ENCODE measurements at regions not wholly inside any gene's neighbourhood (a gene's known extent, or its start where the extent isn't known, plus 50 kb on each side); places are given as distances from the start of the nearest gene placed in this dataset.

DNA sequence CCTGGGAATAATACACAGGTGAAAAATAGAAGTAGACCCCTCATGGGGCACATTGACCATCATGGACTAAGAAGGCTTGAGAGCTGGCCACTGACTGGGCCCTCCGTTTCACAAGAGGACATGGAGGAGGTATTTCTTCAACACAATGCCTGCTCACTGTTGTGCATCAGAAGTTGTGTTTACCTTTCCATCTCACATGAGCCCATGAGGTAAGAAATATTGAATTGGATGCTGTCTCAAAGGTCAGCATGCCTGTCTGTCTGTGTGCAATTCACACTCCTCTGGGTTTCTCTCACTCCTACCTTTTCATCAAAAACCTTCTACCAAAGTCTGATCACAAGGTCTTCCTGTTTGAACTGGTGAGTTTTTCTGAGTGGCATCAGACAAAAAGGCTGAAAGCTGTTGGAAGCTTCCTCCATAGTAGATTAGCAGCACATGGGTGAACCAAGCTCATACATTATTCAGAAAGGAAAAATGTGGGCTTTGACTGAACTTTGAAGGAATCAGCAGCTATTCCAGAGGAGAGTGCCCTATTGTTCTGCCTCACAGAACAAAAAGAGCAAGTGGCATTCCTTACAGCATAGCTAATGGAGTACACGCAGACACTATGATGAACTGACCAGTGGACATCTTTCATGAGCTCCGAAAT lies 143.2 kb upstream of the RND3 start:
- TF ChIP-seq, protein P1, sequence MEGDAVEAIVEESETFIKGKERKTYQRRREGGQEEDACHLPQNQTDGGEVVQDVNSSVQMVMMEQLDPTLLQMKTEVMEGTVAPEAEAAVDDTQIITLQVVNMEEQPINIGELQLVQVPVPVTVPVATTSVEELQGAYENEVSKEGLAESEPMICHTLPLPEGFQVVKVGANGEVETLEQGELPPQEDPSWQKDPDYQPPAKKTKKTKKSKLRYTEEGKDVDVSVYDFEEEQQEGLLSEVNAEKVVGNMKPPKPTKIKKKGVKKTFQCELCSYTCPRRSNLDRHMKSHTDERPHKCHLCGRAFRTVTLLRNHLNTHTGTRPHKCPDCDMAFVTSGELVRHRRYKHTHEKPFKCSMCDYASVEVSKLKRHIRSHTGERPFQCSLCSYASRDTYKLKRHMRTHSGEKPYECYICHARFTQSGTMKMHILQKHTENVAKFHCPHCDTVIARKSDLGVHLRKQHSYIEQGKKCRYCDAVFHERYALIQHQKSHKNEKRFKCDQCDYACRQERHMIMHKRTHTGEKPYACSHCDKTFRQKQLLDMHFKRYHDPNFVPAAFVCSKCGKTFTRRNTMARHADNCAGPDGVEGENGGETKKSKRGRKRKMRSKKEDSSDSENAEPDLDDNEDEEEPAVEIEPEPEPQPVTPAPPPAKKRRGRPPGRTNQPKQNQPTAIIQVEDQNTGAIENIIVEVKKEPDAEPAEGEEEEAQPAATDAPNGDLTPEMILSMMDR (IDR thresholded peaks at IDR 0.05; ENCODE audit: insufficient read depth, low read length), result no peak
- no peak for TF ChIP-seq POLR2AphosphoS5 (IDR thresholded peaks at IDR 0.05; ENCODE audit: low read depth)
